Kidney capillary endothelial cell (primary cell): ENCODE measurements at regions not wholly inside any gene's neighbourhood (a gene's known extent, or its start where the extent isn't known, plus 50 kb on each side); places are given as distances from the start of the nearest gene placed in this dataset.

Experiments
- DNase-seq: peaks from one replicate; pipeline ENCODE4 v3.0.0-alpha.2; 2018; ENCODE audit warnings: low spot score

DNA sequence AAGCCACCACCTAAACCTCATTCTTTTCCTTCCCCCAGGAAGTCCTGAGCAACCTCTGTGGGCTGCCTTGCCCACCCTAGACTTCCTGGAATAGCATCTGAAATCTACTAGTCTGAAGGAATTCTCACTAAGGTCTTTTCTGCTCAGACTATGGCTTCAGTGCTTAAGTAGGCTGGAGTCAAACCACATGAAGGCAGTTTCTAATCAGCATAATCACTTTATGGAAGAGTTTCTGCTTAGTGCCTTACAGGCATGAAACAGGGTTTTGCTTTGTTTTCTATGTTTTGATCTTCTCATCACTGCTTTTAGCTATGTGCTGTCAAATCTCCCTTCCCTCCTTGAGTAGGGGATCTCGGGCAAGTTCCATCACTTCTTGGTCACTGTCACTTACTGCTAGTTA, 117.7 kb downstream of the WT1 start:
- DNase-seq: no peak

DNA sequence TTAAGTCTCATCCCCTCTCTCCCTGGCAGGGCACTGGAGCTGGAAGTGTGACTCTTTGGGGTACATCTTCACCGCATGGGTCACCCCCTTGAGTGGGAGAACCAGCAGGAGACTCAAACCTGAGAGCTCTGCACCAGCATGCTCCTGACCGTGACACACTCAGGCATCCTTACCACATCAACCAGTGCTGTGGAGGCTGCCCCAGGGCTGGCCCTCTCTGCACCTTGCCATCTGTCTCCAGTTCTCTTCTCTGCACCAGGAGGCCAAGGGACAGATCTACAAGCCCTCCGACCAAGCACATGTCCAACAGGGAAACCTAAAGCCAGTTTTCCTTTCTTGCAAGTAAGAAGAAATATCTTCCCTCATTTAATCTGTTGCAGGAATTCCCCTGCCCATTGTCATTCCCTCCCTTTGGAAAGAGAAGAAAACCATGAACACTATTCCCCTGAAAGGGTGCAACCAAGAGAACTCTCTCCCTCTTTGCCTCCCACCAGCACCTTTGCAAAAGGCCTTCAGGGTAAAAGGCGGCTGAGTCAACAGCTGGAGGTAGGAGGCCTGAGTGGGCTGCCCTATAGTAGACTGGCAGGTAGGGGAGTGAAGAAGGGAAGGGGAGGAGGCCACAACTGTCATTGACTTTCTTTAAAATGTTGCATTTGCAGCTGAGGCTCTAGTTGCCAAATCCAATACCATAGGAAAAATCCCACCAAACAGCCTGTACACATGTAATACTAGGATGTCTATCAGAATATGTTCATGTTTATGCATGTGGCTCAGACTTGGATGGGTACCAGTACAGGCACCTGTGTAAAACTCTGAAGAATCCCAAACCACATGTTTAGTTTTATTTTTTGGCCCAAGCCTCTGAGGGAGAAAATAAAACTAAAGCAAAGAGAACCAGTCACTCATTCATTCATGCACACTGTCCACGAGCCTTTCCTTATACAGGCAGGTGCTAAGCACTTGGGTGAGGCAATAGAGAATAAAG, 117.0 kb downstream of the WT1 start:
- no peak for DNase-seq

GRCh38 chr11:32323814-32324130, 111.6 kb downstream of the WT1 start:
- DNase-seq: no peak

GRCh38 chr11:32325187-32325586, 110.2 kb downstream of the WT1 start:
- DNase-seq: no peak

- DNase-seq: no peak
These were observed 109.6 kb downstream of the WT1 start for GRCh38 chr11:32325725-32326124.

DNA sequence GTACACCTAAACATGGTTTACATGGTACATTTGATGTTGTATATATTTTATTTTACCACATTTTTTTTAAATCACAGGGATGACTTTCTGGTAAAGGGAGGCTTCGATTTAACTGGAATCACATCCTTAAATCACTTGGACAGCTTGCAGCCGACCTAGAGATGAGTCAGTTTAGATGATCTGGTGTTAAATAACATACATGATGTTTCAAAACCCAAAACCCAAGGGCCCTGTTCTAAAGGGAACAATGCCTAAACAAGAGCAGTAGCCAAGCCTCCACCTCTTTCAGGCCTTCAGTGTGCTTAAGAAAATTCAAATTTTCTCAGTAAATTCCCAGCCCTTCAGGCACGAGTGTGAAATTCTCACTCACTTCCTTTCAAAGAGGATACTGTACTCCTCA, 108.8 kb downstream of the WT1 start:
- no peak for DNase-seq

DNA sequence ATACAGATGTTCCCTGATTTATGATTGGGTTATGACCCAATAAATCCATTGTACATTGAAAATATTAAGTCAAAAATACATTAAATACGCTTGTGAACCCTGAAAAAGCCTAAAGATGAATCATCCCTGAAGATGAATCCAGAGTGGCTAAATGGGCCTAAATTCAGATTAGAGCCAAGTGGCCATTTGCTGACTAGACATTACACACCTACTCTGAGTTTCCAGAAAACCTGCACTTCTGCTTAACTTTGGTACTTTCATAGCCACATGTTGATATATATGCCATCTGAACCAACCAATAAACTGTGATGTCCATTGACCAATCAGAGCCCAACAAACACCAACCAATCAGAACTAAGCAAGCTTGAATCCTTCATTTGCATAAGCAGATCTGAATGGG, 106.9 kb downstream of the WT1 start:
- DNase-seq: no peak

DNA sequence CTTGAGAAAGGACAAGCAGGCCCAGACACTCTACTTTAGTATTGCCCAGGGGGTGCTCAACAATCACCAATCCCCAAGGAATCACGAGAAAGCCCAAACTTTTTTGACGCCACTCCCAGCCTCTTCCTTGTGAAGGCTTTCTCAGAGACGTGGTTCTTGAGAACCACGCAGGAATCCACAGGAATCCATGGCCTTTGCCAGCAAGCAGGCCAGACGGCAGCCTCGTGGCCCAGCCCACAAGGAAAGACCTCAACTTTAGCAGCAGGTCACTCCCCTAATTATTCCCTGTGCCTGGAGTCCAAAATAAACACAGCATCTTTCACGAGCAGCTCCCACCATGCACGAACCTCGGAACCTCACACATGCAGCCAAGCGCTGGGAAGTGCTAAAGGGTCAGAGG, 104.2 kb downstream of the WT1 start:
- DNase-seq: no peak

GRCh38 chr11:32331792-32332191, 103.5 kb downstream of the WT1 start:
- no peak for DNase-seq

DNA sequence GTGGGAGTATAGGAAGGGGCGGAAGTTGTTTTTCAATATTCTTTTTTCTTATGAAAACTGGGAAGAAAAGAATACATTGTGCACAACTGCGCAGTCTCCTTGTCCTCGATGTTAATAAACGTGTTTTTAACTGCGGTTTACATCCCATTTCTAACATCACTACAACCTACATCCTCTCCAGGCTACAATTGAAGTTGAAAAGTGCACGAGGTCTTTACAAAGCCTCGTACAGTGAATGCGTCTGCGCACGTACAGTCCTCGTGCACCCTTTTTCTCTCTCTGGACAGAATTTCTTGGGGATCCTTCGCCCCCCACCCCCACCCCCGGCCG, 102.4 kb downstream of the WT1 start:
- no peak for DNase-seq

- no peak for DNase-seq
These were observed 101.9 kb downstream of the WT1 start for GRCh38 chr11:32333320-32333991.

DNA sequence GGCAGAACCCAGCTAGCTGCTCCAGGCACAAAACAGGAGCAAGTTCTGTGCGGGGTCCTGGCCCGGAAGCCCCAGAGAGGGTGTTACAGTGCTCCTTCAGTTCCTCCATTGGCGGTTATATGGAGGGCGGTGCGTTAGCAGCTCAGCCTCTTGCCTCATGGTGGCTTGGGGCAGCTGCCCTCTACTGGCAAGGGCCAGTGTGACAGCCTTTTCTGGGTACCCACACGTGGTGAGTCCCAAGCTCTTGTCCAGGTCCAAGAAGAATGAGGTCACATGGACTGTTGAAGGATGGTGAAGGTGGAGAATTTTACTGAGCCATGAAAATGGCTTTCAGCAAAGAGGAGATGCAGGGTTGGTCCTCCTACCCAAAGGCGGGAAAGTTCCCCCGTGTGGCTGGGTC, 100.5 kb downstream of the WT1 start:
- no peak for DNase-seq
